GM12878 (cell line): ENCODE measurements at regions not wholly inside any gene's neighbourhood (a gene's known extent, or its start where the extent isn't known, plus 50 kb on each side); places are given as distances from the start of the nearest gene placed in this dataset.

ENCODE experiments used
- CEBPB ChIP-seq, 2 experiments: fragments of 150-350 bp in 1 of 2; IDR thresholded peaks; 2 replicates each; pipeline ENCODE4 v1.6.1; 2012 to 2014; ENCODE audit warnings: low read depth in 2 of 2, low read length in 2 of 2, borderline replicate concordance in 1 of 2, inconsistent platforms in 1 of 2
- CREM ChIP-seq: IDR thresholded peaks from 2 replicates; pipeline ENCODE4 v1.6.1; 2014; ENCODE audit warnings: antibody characterized with exemption, low read depth
- IRF4 ChIP-seq: IDR thresholded peaks from 2 replicates; pipeline ENCODE4 v1.6.1; 2011; ENCODE audit warnings: low read depth, low read length
- NFYA ChIP-seq: IDR thresholded peaks from 2 replicates; pipeline ENCODE4 v1.6.1; 2011; ENCODE audit warnings: low read depth, mild to moderate bottlenecking, low read length, improper control_type of control experiment, borderline replicate concordance
- RB1 ChIP-seq: fragments of 450-650 bp; formaldehyde crosslinking; IDR thresholded peaks from 2 replicates; pipeline ENCODE4 v1.6.1; 2017; ENCODE audit warnings: mild to moderate bottlenecking, borderline replicate concordance
- ZNF622 ChIP-seq: fragments of 450-650 bp; IDR thresholded peaks from 2 replicates; pipeline ENCODE4 v1.6.1; 2017; ENCODE audit warnings: mild to moderate bottlenecking, inconsistent platforms
- TF ChIP-seq, protein P1 (sequence below): fragments of 450-650 bp; IDR thresholded peaks from 2 replicates; pipeline ENCODE4 v1.6.1; 2014; ENCODE audit warnings: mild to moderate bottlenecking
- TF ChIP-seq, protein P2 (sequence below): IDR thresholded peaks from 2 replicates; pipeline ENCODE4 v1.6.1; 2012; ENCODE audit warnings: improper control_type of control experiment, low read depth, low read length; ENCODE audit not compliant: insufficient replicate concordance
- TF ChIP-seq, protein P3 (sequence below): fragments of 150-350 bp; IDR thresholded peaks from 2 replicates; pipeline ENCODE4 v1.6.1; 2016; ENCODE audit warnings: low read depth, low read length

DNA sequence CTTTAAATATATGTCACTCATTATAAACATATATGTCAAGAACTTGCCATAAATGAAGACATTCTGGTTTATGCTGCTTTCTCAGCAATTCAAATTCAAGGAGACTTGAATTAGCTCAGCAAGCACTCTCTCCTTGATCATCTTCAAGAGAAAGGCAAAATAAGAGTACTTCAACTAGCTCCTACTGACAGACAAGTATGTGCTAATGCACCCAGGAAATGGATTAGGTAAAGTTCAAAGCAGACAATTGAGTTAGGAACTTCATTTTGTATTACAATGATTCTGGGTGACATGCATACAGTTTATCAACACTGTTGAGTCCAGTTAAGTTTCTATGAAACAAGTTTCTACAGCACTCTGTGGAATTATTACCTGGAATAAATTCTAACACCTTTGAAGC, 455.9 kb upstream of the USP15 start (continued):
- TF ChIP-seq, protein P1, sequence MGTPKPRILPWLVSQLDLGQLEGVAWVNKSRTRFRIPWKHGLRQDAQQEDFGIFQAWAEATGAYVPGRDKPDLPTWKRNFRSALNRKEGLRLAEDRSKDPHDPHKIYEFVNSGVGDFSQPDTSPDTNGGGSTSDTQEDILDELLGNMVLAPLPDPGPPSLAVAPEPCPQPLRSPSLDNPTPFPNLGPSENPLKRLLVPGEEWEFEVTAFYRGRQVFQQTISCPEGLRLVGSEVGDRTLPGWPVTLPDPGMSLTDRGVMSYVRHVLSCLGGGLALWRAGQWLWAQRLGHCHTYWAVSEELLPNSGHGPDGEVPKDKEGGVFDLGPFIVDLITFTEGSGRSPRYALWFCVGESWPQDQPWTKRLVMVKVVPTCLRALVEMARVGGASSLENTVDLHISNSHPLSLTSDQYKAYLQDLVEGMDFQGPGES: no peak
- TF ChIP-seq, protein P2, sequence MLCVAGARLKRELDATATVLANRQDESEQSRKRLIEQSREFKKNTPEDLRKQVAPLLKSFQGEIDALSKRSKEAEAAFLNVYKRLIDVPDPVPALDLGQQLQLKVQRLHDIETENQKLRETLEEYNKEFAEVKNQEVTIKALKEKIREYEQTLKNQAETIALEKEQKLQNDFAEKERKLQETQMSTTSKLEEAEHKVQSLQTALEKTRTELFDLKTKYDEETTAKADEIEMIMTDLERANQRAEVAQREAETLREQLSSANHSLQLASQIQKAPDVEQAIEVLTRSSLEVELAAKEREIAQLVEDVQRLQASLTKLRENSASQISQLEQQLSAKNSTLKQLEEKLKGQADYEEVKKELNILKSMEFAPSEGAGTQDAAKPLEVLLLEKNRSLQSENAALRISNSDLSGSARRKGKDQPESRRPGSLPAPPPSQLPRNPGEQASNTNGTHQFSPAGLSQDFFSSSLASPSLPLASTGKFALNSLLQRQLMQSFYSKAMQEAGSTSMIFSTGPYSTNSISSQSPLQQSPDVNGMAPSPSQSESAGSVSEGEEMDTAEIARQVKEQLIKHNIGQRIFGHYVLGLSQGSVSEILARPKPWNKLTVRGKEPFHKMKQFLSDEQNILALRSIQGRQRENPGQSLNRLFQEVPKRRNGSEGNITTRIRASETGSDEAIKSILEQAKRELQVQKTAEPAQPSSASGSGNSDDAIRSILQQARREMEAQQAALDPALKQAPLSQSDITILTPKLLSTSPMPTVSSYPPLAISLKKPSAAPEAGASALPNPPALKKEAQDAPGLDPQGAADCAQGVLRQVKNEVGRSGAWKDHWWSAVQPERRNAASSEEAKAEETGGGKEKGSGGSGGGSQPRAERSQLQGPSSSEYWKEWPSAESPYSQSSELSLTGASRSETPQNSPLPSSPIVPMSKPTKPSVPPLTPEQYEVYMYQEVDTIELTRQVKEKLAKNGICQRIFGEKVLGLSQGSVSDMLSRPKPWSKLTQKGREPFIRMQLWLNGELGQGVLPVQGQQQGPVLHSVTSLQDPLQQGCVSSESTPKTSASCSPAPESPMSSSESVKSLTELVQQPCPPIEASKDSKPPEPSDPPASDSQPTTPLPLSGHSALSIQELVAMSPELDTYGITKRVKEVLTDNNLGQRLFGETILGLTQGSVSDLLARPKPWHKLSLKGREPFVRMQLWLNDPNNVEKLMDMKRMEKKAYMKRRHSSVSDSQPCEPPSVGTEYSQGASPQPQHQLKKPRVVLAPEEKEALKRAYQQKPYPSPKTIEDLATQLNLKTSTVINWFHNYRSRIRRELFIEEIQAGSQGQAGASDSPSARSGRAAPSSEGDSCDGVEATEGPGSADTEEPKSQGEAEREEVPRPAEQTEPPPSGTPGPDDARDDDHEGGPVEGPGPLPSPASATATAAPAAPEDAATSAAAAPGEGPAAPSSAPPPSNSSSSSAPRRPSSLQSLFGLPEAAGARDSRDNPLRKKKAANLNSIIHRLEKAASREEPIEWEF: no peak
- no peak for TF ChIP-seq RB1
- TF ChIP-seq ZNF622: no peak
- TF ChIP-seq IRF4: no peak
- TF ChIP-seq CEBPB (IDR thresholded peaks at IDR 0.05; ENCODE audit: borderline replicate concordance in 1 of 2, low read depth in 2 of 2, low read length in 2 of 2): no peak
- TF ChIP-seq CREM: no peak
- TF ChIP-seq, protein P3, sequence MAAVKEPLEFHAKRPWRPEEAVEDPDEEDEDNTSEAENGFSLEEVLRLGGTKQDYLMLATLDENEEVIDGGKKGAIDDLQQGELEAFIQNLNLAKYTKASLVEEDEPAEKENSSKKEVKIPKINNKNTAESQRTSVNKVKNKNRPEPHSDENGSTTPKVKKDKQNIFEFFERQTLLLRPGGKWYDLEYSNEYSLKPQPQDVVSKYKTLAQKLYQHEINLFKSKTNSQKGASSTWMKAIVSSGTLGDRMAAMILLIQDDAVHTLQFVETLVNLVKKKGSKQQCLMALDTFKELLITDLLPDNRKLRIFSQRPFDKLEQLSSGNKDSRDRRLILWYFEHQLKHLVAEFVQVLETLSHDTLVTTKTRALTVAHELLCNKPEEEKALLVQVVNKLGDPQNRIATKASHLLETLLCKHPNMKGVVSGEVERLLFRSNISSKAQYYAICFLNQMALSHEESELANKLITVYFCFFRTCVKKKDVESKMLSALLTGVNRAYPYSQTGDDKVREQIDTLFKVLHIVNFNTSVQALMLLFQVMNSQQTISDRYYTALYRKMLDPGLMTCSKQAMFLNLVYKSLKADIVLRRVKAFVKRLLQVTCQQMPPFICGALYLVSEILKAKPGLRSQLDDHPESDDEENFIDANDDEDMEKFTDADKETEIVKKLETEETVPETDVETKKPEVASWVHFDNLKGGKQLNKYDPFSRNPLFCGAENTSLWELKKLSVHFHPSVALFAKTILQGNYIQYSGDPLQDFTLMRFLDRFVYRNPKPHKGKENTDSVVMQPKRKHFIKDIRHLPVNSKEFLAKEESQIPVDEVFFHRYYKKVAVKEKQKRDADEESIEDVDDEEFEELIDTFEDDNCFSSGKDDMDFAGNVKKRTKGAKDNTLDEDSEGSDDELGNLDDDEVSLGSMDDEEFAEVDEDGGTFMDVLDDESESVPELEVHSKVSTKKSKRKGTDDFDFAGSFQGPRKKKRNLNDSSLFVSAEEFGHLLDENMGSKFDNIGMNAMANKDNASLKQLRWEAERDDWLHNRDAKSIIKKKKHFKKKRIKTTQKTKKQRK: no peak
- TF ChIP-seq NFYA: no peak
